Endodermal cell (in vitro differentiated cells): ENCODE measurements at regions not wholly inside any gene's neighbourhood (a gene's known extent, or its start where the extent isn't known, plus 50 kb on each side); places are given as distances from the start of the nearest gene placed in this dataset.

Experiments used
- DNase-seq: peaks from one replicate; pipeline ENCODE4 v3.0.0-alpha.2; 2017
- H3K27ac ChIP-seq: 2 replicates; pipeline ENCODE4 v1.5.1; 2013; ENCODE audit warnings: mild to moderate bottlenecking, low read depth, low read length, moderate library complexity
- H3K27me3 ChIP-seq: 2 replicates; pipeline ENCODE4 v1.6.1; 2013; ENCODE audit warnings: mild to moderate bottlenecking, low read length, moderate library complexity; ENCODE audit not compliant: insufficient read depth, control insufficient read depth, poor library complexity, severe bottlenecking
- H3K36me3 ChIP-seq: 2 replicates; pipeline ENCODE4 v1.7.0; 2013; ENCODE audit warnings: mild to moderate bottlenecking, low read length, moderate library complexity; ENCODE audit not compliant: control insufficient read depth, insufficient read depth
- H3K4me1 ChIP-seq: one replicate; pipeline ENCODE4 v1.7.0; 2013; ENCODE audit warnings: low read length; ENCODE audit not compliant: control insufficient read depth, insufficient read depth
- H3K4me3 ChIP-seq: 2 replicates; pipeline ENCODE4 v1.5.1; 2013; ENCODE audit warnings: mild to moderate bottlenecking, low read length, moderate library complexity
- H3K9ac ChIP-seq: 2 replicates; pipeline ENCODE4 v1.6.1; 2013; ENCODE audit warnings: mild to moderate bottlenecking, low read length, moderate library complexity; ENCODE audit not compliant: poor library complexity, severe bottlenecking; ENCODE audit errors: extremely low read depth
- H3K9me3 ChIP-seq: 2 replicates; pipeline ENCODE4 v1.6.1; 2013; ENCODE audit warnings: mild to moderate bottlenecking, low read length, moderate library complexity; ENCODE audit not compliant: control insufficient read depth
- H3K27ac Mint-ChIP-seq: 2 replicates; pipeline ENCODE4 v1.8.0; 2020; ENCODE audit warnings: mixed read lengths
- H3K27me3 Mint-ChIP-seq: 2 replicates; pipeline ENCODE4 v1.8.0; 2021; ENCODE audit warnings: mild to moderate bottlenecking, mixed read lengths; ENCODE audit not compliant: insufficient read depth
- H3K36me3 Mint-ChIP-seq: 2 replicates; pipeline ENCODE4 v1.8.0; 2020; ENCODE audit warnings: low read depth, mixed read lengths
- H3K4me1 Mint-ChIP-seq: 2 replicates; pipeline ENCODE4 v1.8.0; 2020; ENCODE audit warnings: mixed read lengths
- H3K4me3 Mint-ChIP-seq: 2 replicates; pipeline ENCODE4 v1.8.0; 2020; ENCODE audit warnings: mild to moderate bottlenecking, moderate library complexity, mixed read lengths
- H3K9me3 Mint-ChIP-seq: 2 replicates; pipeline ENCODE4 v1.8.0; 2020; ENCODE audit warnings: mild to moderate bottlenecking, mixed read lengths
- CTCF ChIP-seq: fragments of 200-600 bp; sonication (generic); conservative IDR thresholded peaks from 2 replicates; pipeline ENCODE4 v1.5.0; 2021; ENCODE audit warnings: antibody characterized with exemption, mild to moderate bottlenecking
- WGBS, 2 experiments: methylation state at CpG; one replicate each; pipeline versions ENCODE4 v1.1.5 to v1.1.7; 2013; ENCODE audit warnings: missing lambda C conversion rate in 2 of 2, mixed read lengths in 1 of 2; ENCODE audit not compliant: insufficient coverage in 1 of 2, insufficient read length in 1 of 2; 5-methylcytosine and 5-hydroxymethylcytosine counted together

- no peaks in the 10 kb centered on the region for H3K4me1 ChIP-seq
- H3K27me3 Mint-ChIP-seq: no peaks in the 10 kb centered on the region
- peaks cover 11% of the 10 kb centered on the region for H3K4me1 Mint-ChIP-seq
- no peak overlapping the region for H3K9ac ChIP-seq
- H3K9me3 Mint-ChIP-seq: peaks cover 25% of the 10 kb centered on the region
- H3K9me3 ChIP-seq: peaks cover 15% of the 10 kb centered on the region
- 89% methylated on average over 1 of the region's 1 CpG; no CpG with 5 or more reads in 1 of the 2 experiments for WGBS, 2 experiments
- no peak overlapping the region for H3K4me3 Mint-ChIP-seq
- H3K36me3 Mint-ChIP-seq: peaks cover 2% of the 10 kb centered on the region
- DNase-seq: no peak
- H3K27ac Mint-ChIP-seq: no peak overlapping the region
- no peak overlapping the region for H3K27ac ChIP-seq
- H3K27me3 ChIP-seq: no peaks in the 10 kb centered on the region
- TF ChIP-seq CTCF: no peak
- H3K36me3 ChIP-seq: no peaks in the 10 kb centered on the region
- no peak overlapping the region for H3K4me3 ChIP-seq
Measured at GRCh38 chr1:171432473-171432872, 52.9 kb upstream of the PRRC2C start.

- peaks cover 2% of the 10 kb centered on the region for H3K36me3 Mint-ChIP-seq
- peaks cover 20% of the 10 kb centered on the region for H3K9me3 Mint-ChIP-seq
- H3K4me3 Mint-ChIP-seq: no peak overlapping the region
- Histone ChIP-seq H3K27ac (no peak overlapping the region), H3K9me3 (peaks cover 15% of the 10 kb centered on the region), H3K4me3 (no peak overlapping the region), H3K27me3 (no peaks in the 10 kb centered on the region), H3K9ac (no peak overlapping the region), H3K4me1 (no peaks in the 10 kb centered on the region), H3K36me3 (no peaks in the 10 kb centered on the region)
- no peak for DNase-seq
- H3K27me3 Mint-ChIP-seq: no peaks in the 10 kb centered on the region
- H3K4me1 Mint-ChIP-seq: peaks cover 11% of the 10 kb centered on the region
- TF ChIP-seq CTCF: no peak
- 97% methylated on average over 2 of the region's 2 CpGs; no CpG with 5 or more reads in 1 of the 2 experiments for WGBS, 2 experiments
- H3K27ac Mint-ChIP-seq: no peak overlapping the region
Measured at GRCh38 chr1:171433451-171433850, 51.9 kb upstream of the PRRC2C start.

- Histone ChIP-seq H3K36me3 (no peaks in the 10 kb centered on the region), H3K27me3 (no peaks in the 10 kb centered on the region), H3K4me1 (no peaks in the 10 kb centered on the region), H3K27ac (no peak overlapping the region), H3K9ac (no peak overlapping the region), H3K9me3 (peaks cover 2% of the 10 kb centered on the region), H3K4me3 (no peak overlapping the region)
- Mint-ChIP-seq H3K36me3 (no peaks in the 10 kb centered on the region), H3K9me3 (peaks cover 8% of the 10 kb centered on the region), H3K4me3 (no peak overlapping the region), H3K27ac (no peak overlapping the region), H3K27me3 (no peaks in the 10 kb centered on the region), H3K4me1 (peaks cover 11% of the 10 kb centered on the region)
- no peak for TF ChIP-seq CTCF
- WGBS, 2 experiments: 92 to 93% methylated on average over 7 to 9 of the region's 9 CpGs
- DNase-seq: no peak
Measured at GRCh38 chr1:171434717-171435346, 50.5 kb upstream of the PRRC2C start.
